ENCODE measurements at regions not wholly inside any gene's neighbourhood (a gene's known extent, or its start where the extent isn't known, plus 50 kb on each side); places are given as distances from the start of the nearest gene placed in this dataset.
"Not testable (repeated sequence)": the region's sequence is repeated elsewhere in the genome, so short reads cannot be mapped to it uniquely, and the experiment has no call there.

DNA sequence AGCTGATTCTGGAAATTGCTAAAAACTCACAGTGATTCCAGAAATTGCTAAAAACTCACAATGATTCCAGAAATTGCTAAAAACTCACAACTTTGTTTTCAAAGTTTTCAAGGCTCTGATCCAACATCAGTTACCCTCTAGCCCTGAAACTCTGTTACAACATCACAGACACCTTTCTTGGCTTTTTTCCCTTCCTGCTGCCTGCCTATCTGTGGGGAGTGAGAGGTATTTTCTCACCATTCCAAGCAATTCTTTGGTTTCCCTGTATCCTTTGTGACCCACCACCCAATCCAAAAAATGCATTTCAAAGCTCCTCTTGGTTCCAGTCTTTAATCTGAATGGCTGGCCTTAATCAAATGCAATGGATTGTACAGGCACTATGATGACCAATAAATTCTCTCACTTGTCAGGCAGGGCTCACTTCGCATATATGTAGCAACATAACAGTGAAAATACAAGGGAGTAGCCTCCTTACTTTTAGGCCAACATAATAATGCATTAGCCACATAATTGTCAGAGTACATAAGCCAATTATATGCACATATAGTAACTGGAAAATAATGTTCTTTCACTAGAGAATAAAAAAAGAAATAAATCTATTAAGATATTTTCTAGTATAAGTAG is 1139.0 kb downstream of the ROBO2 start:
- DNase-seq (ENCODE audit: low spot score) (no peak), ATAC-seq (no peak)
- intact Hi-C loops (cut with DNase I) = no loop called here

DNA sequence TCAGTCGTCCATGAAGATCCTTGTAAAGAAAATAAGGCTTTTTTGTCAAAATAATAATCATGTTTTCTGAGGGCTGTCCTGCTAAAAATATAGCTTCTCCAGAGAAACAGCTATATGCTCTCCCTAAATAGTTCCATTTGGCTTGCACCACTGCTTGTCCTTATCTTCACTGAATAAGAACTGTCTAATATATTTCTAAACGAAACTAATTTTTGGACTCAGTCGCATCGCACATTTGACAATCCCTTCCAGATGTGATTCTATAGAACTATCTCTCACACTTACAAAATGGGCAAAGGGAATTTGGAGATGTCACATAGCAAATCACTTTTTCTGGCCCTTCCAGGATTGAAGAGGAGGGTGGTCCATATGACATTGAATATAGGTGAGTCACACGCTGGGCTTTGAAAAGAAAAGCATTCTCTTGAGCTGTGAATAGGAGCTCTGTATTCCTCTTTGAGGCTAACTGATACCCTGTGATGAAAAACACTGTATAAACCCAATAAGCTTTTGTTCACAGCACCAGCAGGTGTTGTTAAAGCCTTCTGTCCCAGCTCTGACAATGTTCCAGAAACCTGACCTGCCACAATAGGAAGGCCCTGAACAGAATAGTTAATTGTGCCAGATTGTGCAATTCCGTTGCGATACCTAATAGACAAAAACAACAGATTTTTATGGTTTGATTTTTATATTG is 1144.2 kb downstream of the ROBO2 start:
- intact Hi-C loops (cut with DNase I) = no loop called here
- ATAC-seq (no peak), DNase-seq (ENCODE audit: low spot score) (no peak)

DNA sequence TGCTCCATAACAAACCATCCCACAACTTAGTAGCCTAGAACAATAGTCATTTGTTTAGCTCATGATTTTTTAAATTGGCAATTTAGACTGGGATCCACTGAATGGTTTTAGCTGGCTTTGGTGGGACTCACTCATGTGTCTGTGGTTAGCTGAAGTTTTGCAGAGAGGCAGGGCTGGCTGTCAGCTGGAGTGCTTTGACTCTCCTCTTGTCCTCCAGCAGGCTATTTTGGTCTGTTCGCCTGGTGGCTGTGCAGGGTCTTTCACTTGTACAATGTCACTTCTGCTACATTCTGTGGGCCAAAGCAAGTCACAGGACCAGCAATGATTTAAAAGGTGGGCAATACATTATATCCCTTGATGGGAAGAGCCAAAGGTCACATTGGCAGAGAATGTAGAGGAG is 1146.5 kb downstream of the ROBO2 start:
- ATAC-seq (no peak), DNase-seq (ENCODE audit: low spot score) (no peak)
- intact Hi-C loops (cut with DNase I) = no loop called here

- DNase-seq (ENCODE audit: low spot score) (no peak), ATAC-seq (no peak)
- intact Hi-C loops (cut with DNase I) = no loop called here
These were observed 1161.2 kb downstream of the ROBO2 start for GRCh38 chr3:78201091-78201490.

DNA sequence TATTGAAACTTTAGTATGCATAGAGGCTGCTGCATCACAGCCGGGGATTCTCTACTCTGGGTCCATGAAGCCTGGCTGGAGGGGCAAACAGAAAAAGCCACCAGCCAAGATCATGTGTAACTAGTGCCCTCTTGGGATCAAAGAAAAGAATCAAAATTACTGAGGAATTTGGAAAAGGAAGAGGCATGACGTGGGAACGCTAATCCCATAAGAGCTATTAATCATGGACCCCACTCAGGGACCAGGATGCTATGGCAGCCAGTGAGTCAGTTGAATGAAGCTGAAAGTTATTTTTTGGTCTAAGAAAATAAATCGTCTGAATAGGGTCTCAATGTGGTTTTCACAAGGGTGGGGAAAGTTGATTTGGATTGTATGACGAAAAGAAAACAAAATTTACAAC is 1165.1 kb downstream of the ROBO2 start:
- ATAC-seq = peak; percentile 48
- intact Hi-C loops (cut with DNase I) = no loop called here
- no peak for DNase-seq (ENCODE audit: low spot score)

DNA sequence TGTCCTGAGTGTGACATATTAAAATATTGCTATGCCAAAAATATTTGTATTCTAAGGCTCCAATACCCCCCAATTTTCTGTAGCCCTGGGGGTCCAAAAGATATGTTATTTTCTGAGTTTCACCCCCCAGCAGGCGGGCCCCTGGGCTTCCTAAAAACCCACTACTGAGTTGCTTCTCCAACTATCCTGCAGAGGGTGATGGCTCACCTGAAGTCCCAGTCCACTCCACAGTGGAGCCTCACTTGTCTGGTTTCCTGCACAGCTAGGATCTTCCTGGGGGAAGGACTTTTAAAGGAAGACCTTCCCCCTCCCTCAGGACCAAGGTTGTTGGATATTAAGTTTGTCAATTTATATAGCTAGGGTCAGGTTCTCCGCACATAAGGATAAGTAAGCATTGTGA is 1181.4 kb downstream of the ROBO2 start:
- intact Hi-C loops (cut with DNase I) = no loop called here
- ATAC-seq = no peak
- DNase-seq (ENCODE audit: low spot score) = no peak

- no peak for ATAC-seq
- no peak for DNase-seq (ENCODE audit: low spot score)
- intact Hi-C loops (cut with DNase I) = no loop called here
These were observed 1181.9 kb downstream of the ROBO2 start for GRCh38 chr3:78221796-78222195.

DNA sequence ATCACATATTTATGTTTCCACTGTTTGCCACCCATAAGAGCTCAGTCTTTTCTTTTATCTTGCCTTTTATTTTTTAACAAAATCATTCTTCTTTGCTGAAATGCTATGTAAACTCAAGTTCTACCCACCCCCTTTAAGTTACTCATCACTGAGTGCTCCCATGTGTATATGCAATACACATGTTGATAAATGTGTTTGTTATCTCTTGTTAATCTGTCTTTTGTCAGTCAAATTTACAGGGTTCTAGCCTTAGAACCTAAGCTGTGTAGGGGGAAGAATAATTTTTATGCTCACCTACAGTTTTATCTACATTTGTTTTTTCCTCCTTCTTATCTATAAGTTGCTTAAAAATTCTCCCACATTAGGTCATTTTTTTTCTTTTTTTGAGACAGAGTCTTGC is 1195.9 kb downstream of the ROBO2 start:
- DNase-seq (ENCODE audit: low spot score) (no peak), ATAC-seq (no peak)
- intact Hi-C loops (cut with DNase I) = no loop called here

DNA sequence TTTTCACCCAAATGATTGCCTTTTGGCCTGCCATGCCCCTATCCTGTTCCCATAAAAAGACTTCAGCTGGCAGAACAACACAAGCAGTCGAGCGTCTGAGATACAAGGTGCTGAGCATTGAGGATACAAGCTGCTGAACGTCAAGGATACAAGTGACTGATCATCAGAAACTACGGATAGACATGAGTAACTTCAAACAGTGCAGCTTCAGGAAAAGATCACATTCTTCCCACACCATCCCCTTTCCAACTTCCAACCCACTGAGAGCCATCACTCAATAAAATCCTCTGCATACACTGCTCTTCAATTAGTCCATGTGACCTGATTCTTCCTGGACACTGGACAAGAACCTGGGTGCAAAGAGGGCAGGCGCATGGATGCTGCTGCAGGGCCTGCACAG is 1198.9 kb downstream of the ROBO2 start:
- DNase-seq (ENCODE audit: low spot score) (no peak), ATAC-seq (no peak)
- intact Hi-C loops (cut with DNase I) = no loop called here

GRCh38 chr3:78242724-78243123 is 1202.8 kb downstream of the ROBO2 start:
- intact Hi-C loops (cut with DNase I) = no loop called here
- no peak for DNase-seq (ENCODE audit: low spot score)
- no peak for ATAC-seq

- no peak for ATAC-seq
- DNase-seq (ENCODE audit: low spot score) = no peak
- intact Hi-C loops (cut with DNase I) = no loop called here
These were observed 1204.2 kb downstream of the ROBO2 start for GRCh38 chr3:78244136-78244535.

- ATAC-seq (no peak), DNase-seq (ENCODE audit: low spot score) (no peak)
- intact Hi-C loops (cut with DNase I) = no loop called here
These were observed 1209.4 kb downstream of the ROBO2 start for GRCh38 chr3:78249294-78249693.

GRCh38 chr3:78253860-78254259 is 1214.0 kb downstream of the ROBO2 start:
- intact Hi-C loops (cut with DNase I) = no loop called here
- ATAC-seq = no peak
- DNase-seq (ENCODE audit: low spot score) = no peak

DNA sequence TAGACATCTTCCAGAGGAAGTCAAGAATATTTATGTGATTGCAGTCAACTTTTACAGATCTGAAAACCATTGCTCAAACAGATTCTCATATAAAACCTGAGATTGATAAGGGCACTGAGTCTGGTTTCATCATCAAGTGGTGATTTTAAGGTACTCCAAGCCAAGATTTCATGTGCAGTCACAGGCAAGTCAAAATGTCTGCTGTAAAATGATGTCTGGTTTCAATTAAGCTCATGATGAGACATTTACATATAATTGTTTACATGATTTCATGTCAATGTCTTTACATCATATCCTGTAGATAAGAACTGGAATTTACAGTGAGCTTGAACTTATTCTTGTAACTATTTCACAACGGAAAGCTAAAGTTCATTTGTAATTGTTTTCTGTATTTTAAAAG is 1215.5 kb downstream of the ROBO2 start:
- DNase-seq (ENCODE audit: low spot score) (no peak), ATAC-seq (no peak)
- intact Hi-C loops (cut with DNase I) = no loop called here

DNA sequence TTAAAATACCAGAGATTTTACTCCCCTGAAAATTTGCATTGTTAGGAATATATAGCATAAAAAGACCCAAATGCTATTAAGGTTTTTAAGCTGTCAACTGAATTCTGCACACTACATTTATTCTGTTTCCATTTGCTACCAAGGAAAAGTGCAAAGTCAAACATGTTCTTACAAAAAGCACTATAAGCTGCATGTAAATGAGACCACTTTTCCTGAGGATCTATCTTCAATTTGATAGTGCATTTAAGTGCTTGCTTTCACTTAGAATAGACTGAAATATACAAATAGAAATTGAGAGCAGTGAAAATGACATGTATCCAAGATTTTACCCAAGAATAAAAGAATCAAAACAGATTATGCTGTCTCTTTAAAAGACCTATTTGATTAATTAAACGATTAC is 1216.2 kb downstream of the ROBO2 start:
- DNase-seq (ENCODE audit: low spot score) = no peak
- no peak for ATAC-seq
- intact Hi-C loops (cut with DNase I) = no loop called here

- no peak for ATAC-seq
- no peak for DNase-seq (ENCODE audit: low spot score)
- intact Hi-C loops (cut with DNase I) = no loop called here
These were observed 1218.1 kb downstream of the ROBO2 start for GRCh38 chr3:78257951-78258530.

DNA sequence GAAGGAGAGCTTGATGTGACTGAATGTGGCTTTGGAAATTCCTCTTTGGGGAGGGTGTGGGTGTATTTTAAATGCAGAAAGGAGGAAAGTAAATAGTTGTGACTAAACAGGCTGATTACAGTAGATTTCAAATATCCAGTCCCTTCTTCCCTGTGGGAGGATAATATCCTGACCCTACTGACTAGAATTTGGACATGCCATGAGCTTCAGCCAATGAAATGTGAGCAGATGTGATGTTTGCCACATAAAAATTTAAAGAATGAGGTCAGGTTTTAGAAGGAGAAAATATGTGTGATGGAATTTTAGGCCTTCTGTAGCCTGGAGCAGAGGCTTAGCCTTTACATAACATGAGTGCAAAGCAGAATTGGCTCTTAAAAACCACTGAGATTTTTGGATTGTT is 1218.9 kb downstream of the ROBO2 start:
- ATAC-seq (no peak), DNase-seq (ENCODE audit: low spot score) (no peak)
- intact Hi-C loops (cut with DNase I) = no loop called here

DNA sequence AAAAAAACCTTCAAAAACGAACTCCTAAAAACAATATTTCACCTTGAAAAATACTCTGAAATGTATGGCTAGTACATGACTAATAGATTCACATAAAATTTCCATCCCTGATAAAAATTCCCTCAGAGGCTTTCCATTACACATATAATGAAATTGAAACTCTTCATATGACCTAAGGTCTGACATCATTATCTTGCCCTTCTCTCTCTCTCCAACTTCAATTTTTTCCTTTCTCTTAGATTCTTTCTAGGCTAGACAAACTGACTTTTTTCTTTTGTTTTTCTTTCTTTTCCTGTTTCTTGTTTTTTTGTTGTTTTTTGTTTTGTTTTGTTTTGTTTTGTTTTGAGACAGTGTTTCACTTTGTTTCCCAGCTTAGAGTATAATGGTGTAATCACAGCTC is 1220.5 kb downstream of the ROBO2 start:
- ATAC-seq = no peak
- intact Hi-C loops (cut with DNase I) = no loop called here
- DNase-seq (ENCODE audit: low spot score) = no peak

- intact Hi-C loops (cut with DNase I); ATAC-seq; DNase-seq (ENCODE audit: low spot score): not testable (repeated sequence)
These were observed 1226.7 kb downstream of the ROBO2 start for GRCh38 chr3:78266550-78266949.

DNA sequence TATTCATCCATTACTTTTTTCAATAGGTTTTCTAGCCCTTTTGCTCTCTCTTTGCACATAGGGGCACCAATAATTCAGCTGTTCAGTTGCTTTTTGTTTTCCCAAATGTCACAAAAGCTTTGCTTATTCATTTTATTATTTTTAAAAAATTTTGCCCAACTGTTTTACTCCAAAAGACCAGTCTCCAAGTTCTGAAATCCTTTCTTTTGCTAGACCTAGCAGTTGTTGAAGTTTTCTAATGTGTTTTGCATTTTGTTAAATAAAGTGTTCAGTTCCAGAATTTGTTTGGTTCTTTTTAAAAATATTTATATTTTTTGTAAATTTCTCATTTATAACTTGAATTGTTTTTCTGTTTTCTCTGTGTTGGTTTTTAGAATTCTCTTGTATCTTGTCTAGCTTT is 1227.3 kb downstream of the ROBO2 start:
- DNase-seq (ENCODE audit: low spot score) = no peak
- ATAC-seq = no peak
- intact Hi-C loops (cut with DNase I) = no loop called here

- DNase-seq (ENCODE audit: low spot score) (no peak), ATAC-seq (no peak)
- intact Hi-C loops (cut with DNase I) = no loop called here
These were observed 1228.2 kb downstream of the ROBO2 start for GRCh38 chr3:78268087-78268486.

Measured in sciatic nerve (tissue), 2 donors.